Right cardiac atrium (tissue), 5 donors: ENCODE measurements at regions not wholly inside any gene's neighbourhood (a gene's known extent, or its start where the extent isn't known, plus 50 kb on each side); places are given as distances from the start of the nearest gene placed in this dataset.

Source experiments
- ATAC-seq, 2 donors: fragments of 200-7000 bp; cut with Tn5 transposase; one replicate each; pipeline versions ENCODE4 v1.8.0 to v1.9.1; 2020; ENCODE audit warnings: moderate library complexity in 2 of 2, mild to moderate bottlenecking in 1 of 2
- DNase-seq, 3 donors: peaks; one replicate each; pipeline ENCODE4 v3.0.0-alpha.2; 2020
- H3K27ac ChIP-seq: one replicate; pipeline ENCODE4 v1.5.1; 2013; ENCODE audit warnings: mild to moderate bottlenecking, low read length, control low read depth, moderate library complexity
- H3K27me3 ChIP-seq: one replicate; pipeline ENCODE4 v1.6.1; 2013; ENCODE audit not compliant: control insufficient read depth, insufficient read depth
- H3K4me1 ChIP-seq: one replicate; pipeline ENCODE4 v1.6.1; 2013; ENCODE audit warnings: low read length; ENCODE audit not compliant: control insufficient read depth, insufficient read depth
- H3K4me3 ChIP-seq: one replicate; pipeline ENCODE4 v1.5.1; 2013; ENCODE audit warnings: low read length, control low read depth
- H3K9me3 ChIP-seq: one replicate; pipeline ENCODE4 v1.6.1; 2013; ENCODE audit warnings: low read length; ENCODE audit not compliant: control insufficient read depth
- WGBS: extraction: QIAGEN DNeasy Blood & Tissue Kit; methylation state at CpG from one replicate; pipeline ENCODE4 v1.1.7; 2013; 5-methylcytosine and 5-hydroxymethylcytosine counted together
- intact Hi-C, 4 donors: fragments of 100-400 bp; cut with DNase I; formaldehyde crosslinking; loops; one replicate each; pipeline versions ENCODE4 v1.11.0 to v1.14.0; 2022 to 2023
- donor health status: healthy with polysubstance abuse.
- donor health status: DM: no; HTN: yes; CAD: no.
- donor health status: DM: no; HTN: no; CAD: no.
- donor health status: DM: no; HTN: yes; CAD: no; lungs with severe emphysema.
- donor health status: DM: yes; HTN: yes; CAD: no.

DNA sequence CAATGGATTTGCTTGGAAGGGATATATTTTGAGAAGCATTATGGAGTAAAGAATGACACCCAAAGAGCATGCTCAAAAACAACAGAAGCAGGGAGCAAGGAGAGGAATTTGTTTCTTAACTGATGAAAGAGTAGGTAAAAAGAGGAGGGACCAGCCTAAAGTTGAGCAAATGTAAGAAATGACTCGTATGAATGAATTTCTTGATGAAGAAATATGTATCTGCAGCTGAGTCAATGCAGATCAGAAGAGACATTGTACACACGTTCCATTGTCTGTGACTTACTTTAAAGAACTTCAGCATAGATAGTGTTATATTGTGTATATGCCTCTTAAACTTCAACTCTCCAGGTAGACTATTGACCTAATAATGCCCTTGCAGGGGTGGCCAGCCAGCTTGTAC lies 112.7 kb upstream of the NREP start:
- WGBS, result 87% methylated on average over 2 of the region's 2 CpGs
- no peak for DNase-seq

DNA sequence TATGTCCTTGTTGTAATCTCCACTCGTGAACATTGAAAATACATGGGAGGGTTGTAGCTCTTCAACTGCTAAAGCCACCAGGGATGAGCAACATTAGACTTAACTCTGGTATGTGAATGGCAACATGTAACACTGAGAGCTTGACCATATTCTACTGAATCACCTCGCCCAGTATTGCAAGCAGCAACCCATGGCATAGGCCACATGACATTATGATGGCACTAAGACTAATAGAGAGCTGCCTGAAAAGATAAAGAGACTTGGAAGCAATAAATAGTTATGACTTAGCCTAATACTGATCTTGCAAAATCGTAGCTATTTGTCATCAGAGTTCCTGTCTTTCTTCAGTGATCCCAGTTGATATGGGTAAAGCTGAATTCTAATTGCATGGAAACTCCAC lies 108.4 kb upstream of the NREP start:
- H3K27me3 ChIP-seq, result no peaks in the 10 kb centered on the region
- no peaks in the 10 kb centered on the region for H3K4me1 ChIP-seq
- intact Hi-C loops, result no loop called here
- H3K27ac ChIP-seq, result no peak overlapping the region
- H3K9me3 ChIP-seq, result no peaks in the 10 kb centered on the region
- 84% methylated on average over 3 of the region's 3 CpGs for WGBS
- DNase-seq (no peak), ATAC-seq (no peak)
- H3K4me3 ChIP-seq, result no peak overlapping the region

More for the DNA sequence above, 112.7 kb upstream of the NREP start:
- Histone ChIP-seq H3K27me3 (no peaks in the 10 kb centered on the region), H3K9me3 (no peaks in the 10 kb centered on the region), H3K4me1 (no peaks in the 10 kb centered on the region), H3K4me3 (no peak overlapping the region), H3K27ac (no peak overlapping the region)
- ATAC-seq, result no peak
- intact Hi-C loops, result no loop called here

DNA sequence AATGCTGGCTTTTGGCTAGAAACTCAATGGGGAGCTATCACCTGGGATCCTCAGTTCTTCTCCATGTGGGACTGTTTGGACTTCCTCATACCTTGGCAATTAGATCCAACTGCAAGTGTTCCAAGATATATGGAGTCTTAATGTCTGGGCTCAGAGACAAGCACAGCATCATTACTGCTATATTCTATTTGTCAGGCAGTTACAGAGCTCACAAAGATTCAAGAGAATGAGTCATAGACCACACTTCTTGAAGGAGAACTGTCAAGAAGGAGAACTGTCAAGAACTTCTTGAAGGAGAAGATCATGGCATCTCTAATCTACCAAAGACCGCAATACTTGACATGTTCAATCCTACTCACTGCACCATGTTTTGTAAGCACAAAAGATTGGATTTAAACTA lies 106.8 kb upstream of the NREP start:
- 100% methylated on average over 1 of the region's 1 CpG for WGBS
- Histone ChIP-seq H3K9me3 (no peaks in the 10 kb centered on the region), H3K4me1 (peaks cover 2% of the 10 kb centered on the region), H3K4me3 (no peak overlapping the region), H3K27me3 (no peaks in the 10 kb centered on the region), H3K27ac (no peak overlapping the region)
- DNase-seq, result no peak
- ATAC-seq, result no peak
- intact Hi-C loops, result no loop called here

DNA sequence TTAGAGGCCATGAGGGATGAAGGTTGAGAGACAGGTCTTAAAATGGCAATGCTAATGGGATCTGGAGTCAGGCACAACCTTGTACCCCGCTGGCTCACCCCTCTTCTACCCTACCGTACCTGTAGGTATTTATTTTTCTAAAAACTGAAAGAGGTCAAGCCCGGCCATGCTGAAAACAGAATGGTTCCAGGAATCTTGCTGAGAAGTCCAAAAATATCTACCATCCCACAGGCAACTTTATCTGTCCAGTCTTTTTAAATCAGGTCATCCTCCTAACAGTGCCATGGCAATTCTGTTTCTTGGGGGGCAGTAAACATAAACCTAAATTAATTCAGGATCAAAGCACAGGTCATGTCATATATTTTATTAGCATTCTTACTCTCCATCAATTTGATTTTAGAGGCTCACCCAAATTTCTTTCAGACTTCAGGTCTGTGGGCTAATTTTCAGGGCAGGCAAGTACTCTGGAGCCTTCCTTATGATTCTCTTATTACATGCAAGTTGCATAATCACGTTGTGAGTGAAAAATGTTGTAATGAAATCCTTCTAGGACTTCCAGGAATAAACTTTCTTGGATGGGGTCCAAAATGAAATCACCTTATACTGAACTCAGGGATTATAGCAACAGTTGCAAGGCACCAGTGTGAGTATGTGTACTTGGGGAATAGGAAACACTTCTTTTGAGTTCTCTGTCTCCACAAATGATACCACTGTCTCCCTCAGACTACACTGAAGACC lies 102.7 kb upstream of the NREP start:
- WGBS, result 46% methylated on average over 4 of the region's 4 CpGs

DNA sequence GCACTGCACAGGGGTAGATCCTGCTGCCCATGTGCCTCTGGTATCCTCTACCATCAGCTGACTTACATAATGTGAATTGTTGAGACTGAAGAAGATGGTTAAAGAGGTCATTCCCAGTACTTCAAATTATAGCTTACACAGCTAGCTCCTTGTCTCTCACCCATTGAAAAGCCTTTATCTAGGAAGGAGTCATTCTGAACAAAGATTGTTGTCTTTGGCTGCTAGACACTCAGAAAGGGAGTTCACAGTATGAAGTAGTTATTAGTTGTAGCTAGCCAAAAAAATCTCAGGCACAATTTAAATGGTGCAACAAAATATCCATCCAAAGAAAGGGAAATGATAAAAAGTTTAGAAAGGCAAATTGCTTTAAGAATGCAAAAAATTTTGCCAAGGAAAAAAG lies 102.0 kb upstream of the NREP start:
- Histone ChIP-seq H3K27ac (no peak overlapping the region), H3K9me3 (no peaks in the 10 kb centered on the region), H3K4me3 (no peak overlapping the region), H3K27me3 (no peaks in the 10 kb centered on the region), H3K4me1 (peaks cover 10% of the 10 kb centered on the region)
- peak; percentile 93 to 96 for ATAC-seq
- DNase-seq, result no peak
- intact Hi-C loops, result loop anchor here in 1 of 4 donors (10.0 kb wide), 1 partner anchor 304 kb away; no protein-coding TSS in a partner anchor

More for the DNA sequence above, 102.7 kb upstream of the NREP start:
- intact Hi-C loops, result loop anchor here in 1 of 4 donors (10.0 kb wide), 1 partner anchor 305 kb away; no protein-coding TSS in a partner anchor
- no peaks in the 10 kb centered on the region for H3K9me3 ChIP-seq
- no peak overlapping the region for H3K4me3 ChIP-seq
- H3K4me1 ChIP-seq, result peaks cover 8% of the 10 kb centered on the region
- no peaks in the 10 kb centered on the region for H3K27me3 ChIP-seq
- no peak for DNase-seq
- peak; percentile 73 to 80 for ATAC-seq
- H3K27ac ChIP-seq, result peak overlapping the region; percentile 37

DNA sequence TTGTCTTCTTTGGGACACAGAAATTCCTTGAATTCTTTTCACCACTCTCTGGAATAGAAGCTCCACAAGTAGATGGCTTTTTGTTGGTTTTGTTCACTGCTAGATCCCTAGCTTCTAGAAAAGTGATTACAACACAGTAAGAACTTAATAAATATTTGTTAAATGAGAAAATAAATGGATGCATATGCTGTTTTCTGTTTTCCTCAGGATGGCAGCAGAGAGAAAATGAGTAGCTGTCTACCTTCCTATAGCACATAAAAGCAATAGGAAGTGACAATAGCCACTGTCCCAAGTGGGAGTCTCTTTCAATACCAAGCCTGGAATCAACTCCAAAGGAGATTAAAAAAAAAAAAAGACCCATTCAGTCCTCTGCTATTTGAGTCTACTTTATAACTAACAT lies 100.6 kb upstream of the NREP start:
- H3K9me3 ChIP-seq, result no peaks in the 10 kb centered on the region
- no peak overlapping the region for H3K27ac ChIP-seq
- intact Hi-C loops, result loop anchor here in 1 of 4 donors (10.0 kb wide), 1 partner anchor 303 kb away; no protein-coding TSS in a partner anchor
- H3K27me3 ChIP-seq, result no peaks in the 10 kb centered on the region
- no peak overlapping the region for H3K4me3 ChIP-seq
- ATAC-seq (no peak), DNase-seq (no peak)
- peaks cover 10% of the 10 kb centered on the region for H3K4me1 ChIP-seq

DNA sequence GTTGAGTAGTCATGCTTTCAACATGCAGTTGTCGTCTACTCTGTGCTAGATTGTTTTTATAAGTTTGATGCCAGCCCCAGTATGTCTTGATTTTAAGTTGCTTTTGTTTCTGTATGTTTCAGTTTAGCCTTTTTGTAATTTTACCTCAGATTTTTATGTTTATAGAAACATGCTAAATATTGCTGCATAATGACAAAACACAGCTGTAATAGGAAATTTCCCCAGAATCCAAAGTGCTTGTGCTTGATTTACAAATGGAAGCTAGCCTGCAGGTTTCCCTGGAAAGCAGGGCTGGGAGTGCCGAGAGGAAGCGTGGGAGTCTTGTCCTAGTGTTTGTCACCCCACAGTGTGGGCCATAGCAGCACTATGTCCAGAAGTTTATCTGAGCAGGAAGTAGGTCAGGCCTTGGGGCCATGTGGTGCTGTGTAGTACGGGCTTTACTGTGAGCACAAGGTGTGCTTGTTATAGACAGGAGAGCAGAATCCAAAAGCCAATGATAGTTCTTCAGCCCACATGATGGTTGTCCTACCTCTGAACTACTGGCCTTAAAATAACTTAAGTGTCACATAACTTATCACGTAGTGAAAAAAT lies 100.0 kb upstream of the NREP start:
- peak in 1 of 3 donors; percentile 29 for DNase-seq
- 54% methylated on average over 5 of the region's 5 CpGs for WGBS

DNA sequence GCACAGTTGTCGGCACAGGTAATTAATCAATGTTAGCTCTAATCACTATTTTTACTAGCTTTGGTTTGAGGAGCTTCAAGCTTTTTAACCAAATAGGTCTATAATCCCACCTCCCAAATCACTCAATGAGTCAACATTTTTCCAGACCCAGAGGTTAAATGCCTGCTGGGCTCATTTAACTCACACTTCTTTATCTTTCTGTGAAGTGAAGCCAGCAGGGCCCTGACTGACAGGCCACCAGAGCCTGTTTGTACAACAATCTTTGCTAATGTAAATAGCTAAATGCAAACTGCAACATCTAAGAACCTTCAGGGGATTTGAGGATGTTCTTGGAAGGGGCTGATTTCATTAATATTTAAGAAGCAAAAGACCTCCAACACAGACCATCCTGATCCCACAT lies 98.4 kb upstream of the NREP start:
- DNase-seq, result no peak
- ATAC-seq, result no peak
- Histone ChIP-seq H3K9me3 (no peaks in the 10 kb centered on the region), H3K27me3 (no peaks in the 10 kb centered on the region), H3K4me3 (no peak overlapping the region), H3K4me1 (peaks cover 10% of the 10 kb centered on the region), H3K27ac (no peak overlapping the region)
- intact Hi-C loops, result loop anchor here in 1 of 4 donors (10.0 kb wide), 1 partner anchor 301 kb away; no protein-coding TSS in a partner anchor
- 93% methylated on average over 1 of the region's 1 CpG for WGBS

More for the DNA sequence above, 100.0 kb upstream of the NREP start:
- H3K4me1 ChIP-seq, result peaks cover 10% of the 10 kb centered on the region
- no peak overlapping the region for H3K4me3 ChIP-seq
- peak; percentile 20 to 63 for ATAC-seq
- H3K9me3 ChIP-seq, result no peaks in the 10 kb centered on the region
- no peaks in the 10 kb centered on the region for H3K27me3 ChIP-seq
- intact Hi-C loops, result loop anchor here in 1 of 4 donors (10.0 kb wide), 1 partner anchor 302 kb away; no protein-coding TSS in a partner anchor
- no peak overlapping the region for H3K27ac ChIP-seq

DNA sequence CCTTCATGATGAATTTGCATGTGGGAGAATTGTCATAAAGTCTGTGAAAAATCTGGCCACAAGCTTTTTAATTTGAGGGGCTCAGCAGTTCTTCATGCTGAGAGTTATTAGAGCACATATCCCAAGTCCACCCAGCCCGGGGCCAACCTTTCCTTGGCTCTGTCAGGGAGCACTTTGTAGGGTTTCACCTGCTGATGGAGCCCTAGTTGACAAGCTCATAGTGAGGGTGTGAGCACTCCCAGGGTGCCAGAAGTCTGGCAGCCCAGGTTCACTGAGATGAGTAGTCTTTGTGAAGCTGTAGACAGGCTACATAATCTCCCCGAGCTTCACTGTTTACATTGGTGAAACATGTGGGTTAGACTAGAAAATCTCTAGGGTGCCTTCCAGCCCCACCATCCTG lies 97.2 kb upstream of the NREP start:
- H3K4me3 ChIP-seq, result no peak overlapping the region
- no peaks in the 10 kb centered on the region for H3K9me3 ChIP-seq
- ATAC-seq (no peak), DNase-seq (peak in 1 of 3 donors; percentile 22)
- no peak overlapping the region for H3K27ac ChIP-seq
- no peaks in the 10 kb centered on the region for H3K27me3 ChIP-seq
- H3K4me1 ChIP-seq, result peaks cover 7% of the 10 kb centered on the region
- intact Hi-C loops, result loop anchor here in 1 of 4 donors (10.0 kb wide), 1 partner anchor 299 kb away; no protein-coding TSS in a partner anchor
- 36% methylated on average over 2 of the region's 2 CpGs for WGBS

DNA sequence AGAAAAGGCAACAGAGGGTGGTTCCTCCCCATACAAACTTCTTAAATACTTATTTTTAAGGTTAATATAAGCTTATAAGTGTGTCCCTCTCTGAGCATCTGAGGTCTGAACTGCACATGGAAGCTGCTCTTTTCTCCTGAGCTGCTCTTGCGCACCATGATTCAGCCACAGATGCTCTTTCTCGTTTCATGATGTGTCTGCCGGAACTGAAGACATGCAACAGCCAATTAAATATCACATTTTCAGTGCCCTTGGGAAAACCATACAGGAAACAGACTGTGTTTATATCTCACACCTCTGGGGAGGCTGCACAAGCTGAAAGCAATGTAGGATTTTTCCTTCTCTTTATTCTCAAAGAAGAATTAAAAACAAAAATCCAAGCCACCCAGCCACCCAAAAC lies 96.8 kb upstream of the NREP start:
- H3K4me1 ChIP-seq, result peaks cover 7% of the 10 kb centered on the region
- no peak for DNase-seq
- intact Hi-C loops, result loop anchor here in 1 of 4 donors (10.0 kb wide), 1 partner anchor 299 kb away; no protein-coding TSS in a partner anchor
- ATAC-seq, result no peak
- H3K27ac ChIP-seq, result no peak overlapping the region
- no peaks in the 10 kb centered on the region for H3K27me3 ChIP-seq
- H3K9me3 ChIP-seq, result no peaks in the 10 kb centered on the region
- WGBS, result 31% methylated on average over 3 of the region's 3 CpGs
- H3K4me3 ChIP-seq, result no peak overlapping the region
